ENCODE measurements at regions not wholly inside any gene's neighbourhood (a gene's known extent, or its start where the extent isn't known, plus 50 kb on each side); places are given as distances from the start of the nearest gene placed in this dataset.
"Not testable (repeated sequence)": the region's sequence is repeated elsewhere in the genome, so short reads cannot be mapped to it uniquely, and the experiment has no call there.

- Mint-ChIP-seq H3K27me3 (no peaks in the 10 kb centered on the region), H3K9me3 (no peaks in the 10 kb centered on the region), H3K4me1 (peaks cover 37% of the 10 kb centered on the region), H3K27ac (peak overlapping the region; percentile 78), H3K36me3 (no peaks in the 10 kb centered on the region), H3K4me3 (no peak overlapping the region)
- DNase-seq (ENCODE audit: low spot score in 2 of 2) (no peak), ATAC-seq (ENCODE audit: low read depth) (no peak)
Observed at GRCh38 chr6:106790935-106791334, 161.6 kb downstream of the QRSL1 start.

GRCh38 chr6:106790149-106790770 lies 160.9 kb downstream of the QRSL1 start:
- Mint-ChIP-seq H3K27ac (peak overlapping the region; percentile 78), H3K4me1 (peaks cover 34% of the 10 kb centered on the region), H3K36me3 (no peaks in the 10 kb centered on the region), H3K9me3 (no peaks in the 10 kb centered on the region), H3K4me3 (peak overlapping the region; percentile 31), H3K27me3 (no peaks in the 10 kb centered on the region)
- ATAC-seq (ENCODE audit: low read depth), result peak; percentile 80
- DNase-seq (ENCODE audit: low spot score in 2 of 2), result no peak

GRCh38 chr6:106789428-106790148 lies 160.2 kb downstream of the QRSL1 start:
- DNase-seq (ENCODE audit: low spot score in 2 of 2) (no peak), ATAC-seq (ENCODE audit: low read depth) (no peak)
- no peaks in the 10 kb centered on the region for H3K27me3 Mint-ChIP-seq
- no peaks in the 10 kb centered on the region for H3K36me3 Mint-ChIP-seq
- peak overlapping the region; percentile 78 for H3K27ac Mint-ChIP-seq
- H3K4me1 Mint-ChIP-seq, result peaks cover 34% of the 10 kb centered on the region
- H3K9me3 Mint-ChIP-seq, result no peaks in the 10 kb centered on the region
- no peak overlapping the region for H3K4me3 Mint-ChIP-seq

GRCh38 chr6:106788761-106789160 lies 159.4 kb downstream of the QRSL1 start:
- Mint-ChIP-seq H3K4me3 (no peak overlapping the region), H3K27ac (no peak overlapping the region), H3K36me3 (no peaks in the 10 kb centered on the region), H3K9me3 (no peaks in the 10 kb centered on the region), H3K27me3 (no peaks in the 10 kb centered on the region), H3K4me1 (peaks cover 34% of the 10 kb centered on the region)
- DNase-seq (ENCODE audit: low spot score in 2 of 2), result no peak
- ATAC-seq (ENCODE audit: low read depth), result no peak

GRCh38 chr6:106787327-106788196 lies 158.2 kb downstream of the QRSL1 start:
- ATAC-seq (ENCODE audit: low read depth), result no peak
- no peak for DNase-seq (ENCODE audit: low spot score in 2 of 2)
- Mint-ChIP-seq H3K4me3 (no peak overlapping the region), H3K27me3 (no peaks in the 10 kb centered on the region), H3K27ac (no peak overlapping the region), H3K9me3 (no peaks in the 10 kb centered on the region), H3K36me3 (no peaks in the 10 kb centered on the region), H3K4me1 (peaks cover 30% of the 10 kb centered on the region)

GRCh38 chr6:106785298-106785697 lies 155.9 kb downstream of the QRSL1 start:
- no peaks in the 10 kb centered on the region for H3K27me3 Mint-ChIP-seq
- no peak overlapping the region for H3K4me3 Mint-ChIP-seq
- no peaks in the 10 kb centered on the region for H3K9me3 Mint-ChIP-seq
- H3K27ac Mint-ChIP-seq, result no peak overlapping the region
- no peak for DNase-seq (ENCODE audit: low spot score in 2 of 2)
- ATAC-seq (ENCODE audit: low read depth), result no peak
- H3K36me3 Mint-ChIP-seq, result no peaks in the 10 kb centered on the region
- peaks cover 15% of the 10 kb centered on the region for H3K4me1 Mint-ChIP-seq

GRCh38 chr6:106783640-106784566 lies 154.5 kb downstream of the QRSL1 start:
- Mint-ChIP-seq H3K4me3 (no peak overlapping the region), H3K36me3 (peaks cover 8% of the 10 kb centered on the region), H3K27ac (no peak overlapping the region), H3K9me3 (peaks cover 8% of the 10 kb centered on the region), H3K27me3 (no peaks in the 10 kb centered on the region), H3K4me1 (peaks cover 4% of the 10 kb centered on the region)
- ATAC-seq (ENCODE audit: low read depth) (no peak), DNase-seq (ENCODE audit: low spot score in 2 of 2) (no peak)

GRCh38 chr6:106782536-106783285 lies 153.3 kb downstream of the QRSL1 start:
- peaks cover 11% of the 10 kb centered on the region for H3K36me3 Mint-ChIP-seq
- H3K27ac Mint-ChIP-seq, result no peak overlapping the region
- ATAC-seq (ENCODE audit: low read depth) (no peak), DNase-seq (ENCODE audit: low spot score in 2 of 2) (no peak)
- H3K4me1 Mint-ChIP-seq, result peaks cover 4% of the 10 kb centered on the region
- no peak overlapping the region for H3K4me3 Mint-ChIP-seq
- H3K9me3 Mint-ChIP-seq, result peaks cover 11% of the 10 kb centered on the region
- H3K27me3 Mint-ChIP-seq, result no peaks in the 10 kb centered on the region

- not testable (repeated sequence) for H3K4me3 Mint-ChIP-seq, H3K27me3 Mint-ChIP-seq
- peaks cover 11% of the 10 kb centered on the region for H3K9me3 Mint-ChIP-seq
Observed at GRCh38 chr6:106779552-106779951, 150.2 kb downstream of the QRSL1 start.

GRCh38 chr6:106778943-106779342 lies 149.6 kb downstream of the QRSL1 start:
- ATAC-seq (ENCODE audit: low read depth) (no peak), DNase-seq (ENCODE audit: low spot score in 2 of 2) (no peak)
- peaks cover 11% of the 10 kb centered on the region for H3K9me3 Mint-ChIP-seq
- H3K27me3 Mint-ChIP-seq, result no peaks in the 10 kb centered on the region
- H3K4me3 Mint-ChIP-seq, result no peak overlapping the region
- H3K4me1 Mint-ChIP-seq, result no peaks in the 10 kb centered on the region
- H3K27ac Mint-ChIP-seq, result no peak overlapping the region
- H3K36me3 Mint-ChIP-seq, result peaks cover 11% of the 10 kb centered on the region

More at GRCh38 chr6:106779552-106779951, 150.2 kb downstream of the QRSL1 start:
- H3K27ac Mint-ChIP-seq; DNase-seq (ENCODE audit: low spot score in 2 of 2); H3K4me1 Mint-ChIP-seq; ATAC-seq (ENCODE audit: low read depth): not testable (repeated sequence)
- peaks cover 11% of the 10 kb centered on the region for H3K36me3 Mint-ChIP-seq

GRCh38 chr6:106773996-106774629 lies 144.7 kb downstream of the QRSL1 start:
- H3K27ac Mint-ChIP-seq, result no peak overlapping the region

GRCh38 chr6:106773522-106773921 lies 144.1 kb downstream of the QRSL1 start:
- Mint-ChIP-seq H3K4me3 (no peak overlapping the region), H3K27me3 (no peaks in the 10 kb centered on the region), H3K36me3 (peaks cover 2% of the 10 kb centered on the region), H3K27ac (no peak overlapping the region), H3K9me3 (no peaks in the 10 kb centered on the region), H3K4me1 (peaks cover 3% of the 10 kb centered on the region)
- DNase-seq (ENCODE audit: low spot score in 2 of 2) (no peak), ATAC-seq (ENCODE audit: low read depth) (no peak)

More at GRCh38 chr6:106773996-106774629, 144.7 kb downstream of the QRSL1 start:
- ATAC-seq (ENCODE audit: low read depth) (no peak), DNase-seq (ENCODE audit: low spot score in 2 of 2) (no peak)
- Mint-ChIP-seq H3K4me3 (no peak overlapping the region), H3K9me3 (peaks cover 5% of the 10 kb centered on the region), H3K36me3 (peaks cover 6% of the 10 kb centered on the region), H3K27me3 (no peaks in the 10 kb centered on the region), H3K4me1 (peaks cover 3% of the 10 kb centered on the region)
